ENCODE measurements at regions not wholly inside any gene's neighbourhood (a gene's known extent, or its start where the extent isn't known, plus 50 kb on each side); places are given as distances from the start of the nearest gene placed in this dataset.

- no peaks in the 10 kb centered on the region for H3K36me3 ChIP-seq (ENCODE audit: control insufficient read depth in 4 of 4, insufficient read depth in 4 of 4, low read length in 4 of 4)
- ATAC-seq (ENCODE audit: insufficient read depth, low FRiP score) (no peak), DNase-seq (peak in 2 of 3 donors; percentile 37 to 55)
- H3K4me3 ChIP-seq, result no peak overlapping the region
- H3K27me3 ChIP-seq (ENCODE audit: control insufficient read depth in 3 of 3, insufficient read depth in 3 of 3, low read length in 2 of 3), result no peaks in the 10 kb centered on the region
- no peak overlapping the region for H3K27ac ChIP-seq (ENCODE audit: low read depth in 1 of 2, low read length in 1 of 2)
- peaks cover 0 to 6% (median 0%) of the 10 kb centered on the region in 5 donors for H3K4me1 ChIP-seq (ENCODE audit: control insufficient read depth in 5 of 5, insufficient read depth in 5 of 5, low read length in 5 of 5)
- TF ChIP-seq, protein P1, sequence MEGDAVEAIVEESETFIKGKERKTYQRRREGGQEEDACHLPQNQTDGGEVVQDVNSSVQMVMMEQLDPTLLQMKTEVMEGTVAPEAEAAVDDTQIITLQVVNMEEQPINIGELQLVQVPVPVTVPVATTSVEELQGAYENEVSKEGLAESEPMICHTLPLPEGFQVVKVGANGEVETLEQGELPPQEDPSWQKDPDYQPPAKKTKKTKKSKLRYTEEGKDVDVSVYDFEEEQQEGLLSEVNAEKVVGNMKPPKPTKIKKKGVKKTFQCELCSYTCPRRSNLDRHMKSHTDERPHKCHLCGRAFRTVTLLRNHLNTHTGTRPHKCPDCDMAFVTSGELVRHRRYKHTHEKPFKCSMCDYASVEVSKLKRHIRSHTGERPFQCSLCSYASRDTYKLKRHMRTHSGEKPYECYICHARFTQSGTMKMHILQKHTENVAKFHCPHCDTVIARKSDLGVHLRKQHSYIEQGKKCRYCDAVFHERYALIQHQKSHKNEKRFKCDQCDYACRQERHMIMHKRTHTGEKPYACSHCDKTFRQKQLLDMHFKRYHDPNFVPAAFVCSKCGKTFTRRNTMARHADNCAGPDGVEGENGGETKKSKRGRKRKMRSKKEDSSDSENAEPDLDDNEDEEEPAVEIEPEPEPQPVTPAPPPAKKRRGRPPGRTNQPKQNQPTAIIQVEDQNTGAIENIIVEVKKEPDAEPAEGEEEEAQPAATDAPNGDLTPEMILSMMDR (IDR thresholded peaks at IDR 0.05; ENCODE audit: control extremely low read depth, extremely low read depth), result no peak
- H3K9ac ChIP-seq (ENCODE audit: insufficient read depth in 1 of 2, low read length in 2 of 2), result no peak overlapping the region
- H3K9me3 ChIP-seq (ENCODE audit: control insufficient read depth in 4 of 4, insufficient read depth in 3 of 4, low read length in 3 of 4), result no peaks in the 10 kb centered on the region
Observed at GRCh38 chr3:181458857-181459256, 252.9 kb upstream of the SOX2 start.

DNA sequence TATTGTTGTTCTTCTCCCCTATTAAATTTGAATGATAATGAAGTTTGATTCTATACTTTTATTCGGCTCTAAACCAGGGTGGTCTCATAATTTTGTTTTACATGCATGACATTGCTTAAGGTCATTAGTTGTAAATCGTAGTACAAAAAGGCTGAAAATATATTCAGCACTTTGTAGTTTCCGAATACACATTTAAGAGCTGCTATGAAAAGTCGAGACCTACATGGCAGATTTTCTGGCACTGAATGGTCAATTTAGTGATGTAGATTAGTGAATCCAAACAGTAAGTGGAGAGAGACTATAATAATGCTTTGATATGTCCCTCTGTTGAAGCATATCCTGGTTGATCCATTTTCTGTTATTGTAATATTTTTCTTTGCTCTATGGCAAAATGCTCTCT lies 254.0 kb upstream of the SOX2 start:
- no peaks in the 10 kb centered on the region for H3K36me3 ChIP-seq (ENCODE audit: control insufficient read depth in 4 of 4, insufficient read depth in 4 of 4, low read length in 4 of 4)
- no peak overlapping the region for H3K27ac ChIP-seq (ENCODE audit: low read depth in 1 of 2, low read length in 1 of 2)
- peaks cover 0 to 6% (median 0%) of the 10 kb centered on the region in 5 donors for H3K4me1 ChIP-seq (ENCODE audit: control insufficient read depth in 5 of 5, insufficient read depth in 5 of 5, low read length in 5 of 5)
- no peak overlapping the region for H3K9ac ChIP-seq (ENCODE audit: insufficient read depth in 1 of 2, low read length in 2 of 2)
- no peaks in the 10 kb centered on the region for H3K27me3 ChIP-seq (ENCODE audit: control insufficient read depth in 3 of 3, insufficient read depth in 3 of 3, low read length in 2 of 3)
- TF ChIP-seq, protein P1 (IDR thresholded peaks at IDR 0.05; ENCODE audit: control extremely low read depth, extremely low read depth), result no peak
- no peaks in the 10 kb centered on the region for H3K9me3 ChIP-seq (ENCODE audit: control insufficient read depth in 4 of 4, insufficient read depth in 3 of 4, low read length in 3 of 4)
- no peak overlapping the region for H3K4me3 ChIP-seq
- 77 to 86% methylated on average over 4 of the region's 4 CpGs for WGBS, 2 donors
- ATAC-seq (ENCODE audit: insufficient read depth, low FRiP score) (no peak), DNase-seq (peak in 2 of 3 donors; percentile 19 to 21)

GRCh38 chr3:181457190-181457589 lies 254.5 kb upstream of the SOX2 start:
- ATAC-seq (ENCODE audit: insufficient read depth, low FRiP score) (no peak), DNase-seq (no peak)
- H3K27ac ChIP-seq (ENCODE audit: low read depth in 1 of 2, low read length in 1 of 2), result no peak overlapping the region
- no peaks in the 10 kb centered on the region for H3K9me3 ChIP-seq (ENCODE audit: control insufficient read depth in 4 of 4, insufficient read depth in 3 of 4, low read length in 3 of 4)
- 89 to 94% methylated on average over 9 of the region's 9 CpGs for WGBS, 2 donors
- TF ChIP-seq, protein P1 (IDR thresholded peaks at IDR 0.05; ENCODE audit: control extremely low read depth, extremely low read depth), result no peak
- no peaks in the 10 kb centered on the region for H3K36me3 ChIP-seq (ENCODE audit: control insufficient read depth in 4 of 4, insufficient read depth in 4 of 4, low read length in 4 of 4)
- peaks cover 0 to 6% (median 0%) of the 10 kb centered on the region in 5 donors for H3K4me1 ChIP-seq (ENCODE audit: control insufficient read depth in 5 of 5, insufficient read depth in 5 of 5, low read length in 5 of 5)
- no peak overlapping the region for H3K4me3 ChIP-seq
- H3K9ac ChIP-seq (ENCODE audit: insufficient read depth in 1 of 2, low read length in 2 of 2), result no peak overlapping the region
- H3K27me3 ChIP-seq (ENCODE audit: control insufficient read depth in 3 of 3, insufficient read depth in 3 of 3, low read length in 2 of 3), result no peaks in the 10 kb centered on the region

DNA sequence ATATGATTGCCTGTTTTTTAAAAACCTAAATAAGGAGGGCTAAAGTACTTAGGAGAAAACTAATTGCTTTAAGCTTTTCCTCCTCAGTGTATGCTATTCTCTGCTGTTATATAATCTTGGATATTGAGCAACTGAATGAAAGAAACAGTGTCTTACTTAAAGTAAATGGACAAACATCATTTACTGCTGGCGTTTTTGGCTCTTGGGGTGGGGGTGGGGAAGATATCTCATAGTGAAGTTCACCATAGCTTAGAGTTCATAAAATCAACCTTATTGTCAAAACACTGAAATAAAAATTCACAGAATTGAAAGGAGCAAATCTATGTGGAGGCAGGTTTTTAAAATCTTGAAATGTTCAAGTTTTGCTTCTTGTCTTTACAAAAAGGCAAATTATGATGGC lies 256.4 kb upstream of the SOX2 start:
- H3K4me1 ChIP-seq (ENCODE audit: control insufficient read depth in 5 of 5, insufficient read depth in 5 of 5, low read length in 5 of 5), result peaks cover 0 to 6% (median 0%) of the 10 kb centered on the region in 5 donors
- DNase-seq, result no peak

More for the DNA sequence above, 256.4 kb upstream of the SOX2 start:
- no peak overlapping the region for H3K9ac ChIP-seq (ENCODE audit: insufficient read depth in 1 of 2, low read length in 2 of 2)
- TF ChIP-seq, protein P1 (IDR thresholded peaks at IDR 0.05; ENCODE audit: control extremely low read depth, extremely low read depth), result no peak
- ATAC-seq (ENCODE audit: insufficient read depth, low FRiP score), result no peak
- H3K27me3 ChIP-seq (ENCODE audit: control insufficient read depth in 3 of 3, insufficient read depth in 3 of 3, low read length in 2 of 3), result no peaks in the 10 kb centered on the region
- peaks cover 0 to 2% (median 0%) of the 10 kb centered on the region in 4 donors for H3K9me3 ChIP-seq (ENCODE audit: control insufficient read depth in 4 of 4, insufficient read depth in 3 of 4, low read length in 3 of 4)
- no peaks in the 10 kb centered on the region for H3K36me3 ChIP-seq (ENCODE audit: control insufficient read depth in 4 of 4, insufficient read depth in 4 of 4, low read length in 4 of 4)
- WGBS, 2 donors, result 33 to 51% methylated on average over 1 of the region's 1 CpG
- H3K27ac ChIP-seq (ENCODE audit: low read depth in 1 of 2, low read length in 1 of 2), result no peak overlapping the region
- no peak overlapping the region for H3K4me3 ChIP-seq

Data from lung (tissue), 11 donors.